C4-2B (cell line): ENCODE measurements at regions not wholly inside any gene's neighbourhood (a gene's known extent, or its start where the extent isn't known, plus 50 kb on each side); places are given as distances from the start of the nearest gene placed in this dataset.

Experiments
- H3K27ac ChIP-seq: fragments of 450-650 bp; 2 replicates; pipeline ENCODE4 v1.5.1; 2017
- ZFX ChIP-seq: fragments of 450-650 bp; IDR thresholded peaks from 2 replicates; pipeline ENCODE4 v1.6.1; 2017
- TF ChIP-seq, protein P1 (sequence below): fragments of 450-650 bp; conservative IDR thresholded peaks from 2 replicates; pipeline ENCODE4 v1.5.1; 2017; ENCODE audit warnings: mild to moderate bottlenecking

DNA sequence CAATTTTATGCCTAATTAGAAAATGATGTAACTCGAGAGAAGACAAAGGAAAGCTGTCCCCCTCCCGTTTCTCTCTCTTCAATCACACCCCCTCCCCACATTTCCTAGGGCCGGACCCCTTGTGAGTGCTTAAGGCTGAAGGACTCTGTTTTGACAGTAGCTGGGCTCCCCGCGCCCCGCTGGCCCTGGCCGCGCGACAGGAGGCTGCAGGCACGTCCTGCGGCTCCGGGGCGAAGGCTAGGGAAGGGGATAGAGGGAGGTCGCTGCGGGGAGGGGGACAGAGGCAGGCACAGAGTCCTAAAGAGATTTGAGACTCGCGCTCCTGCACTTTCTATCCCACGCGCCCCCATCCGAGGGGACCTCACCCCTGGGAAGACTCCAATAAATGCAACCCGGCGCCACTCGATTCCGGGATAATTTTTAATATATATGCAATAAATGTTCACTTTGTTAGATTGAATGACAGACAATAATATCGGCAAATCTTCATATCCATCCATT is 56.2 kb upstream of the TMEM33 start:
- no peak overlapping the region for H3K27ac ChIP-seq
- TF ChIP-seq, protein P1, sequence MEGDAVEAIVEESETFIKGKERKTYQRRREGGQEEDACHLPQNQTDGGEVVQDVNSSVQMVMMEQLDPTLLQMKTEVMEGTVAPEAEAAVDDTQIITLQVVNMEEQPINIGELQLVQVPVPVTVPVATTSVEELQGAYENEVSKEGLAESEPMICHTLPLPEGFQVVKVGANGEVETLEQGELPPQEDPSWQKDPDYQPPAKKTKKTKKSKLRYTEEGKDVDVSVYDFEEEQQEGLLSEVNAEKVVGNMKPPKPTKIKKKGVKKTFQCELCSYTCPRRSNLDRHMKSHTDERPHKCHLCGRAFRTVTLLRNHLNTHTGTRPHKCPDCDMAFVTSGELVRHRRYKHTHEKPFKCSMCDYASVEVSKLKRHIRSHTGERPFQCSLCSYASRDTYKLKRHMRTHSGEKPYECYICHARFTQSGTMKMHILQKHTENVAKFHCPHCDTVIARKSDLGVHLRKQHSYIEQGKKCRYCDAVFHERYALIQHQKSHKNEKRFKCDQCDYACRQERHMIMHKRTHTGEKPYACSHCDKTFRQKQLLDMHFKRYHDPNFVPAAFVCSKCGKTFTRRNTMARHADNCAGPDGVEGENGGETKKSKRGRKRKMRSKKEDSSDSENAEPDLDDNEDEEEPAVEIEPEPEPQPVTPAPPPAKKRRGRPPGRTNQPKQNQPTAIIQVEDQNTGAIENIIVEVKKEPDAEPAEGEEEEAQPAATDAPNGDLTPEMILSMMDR = no peak
- no peak for TF ChIP-seq ZFX

DNA sequence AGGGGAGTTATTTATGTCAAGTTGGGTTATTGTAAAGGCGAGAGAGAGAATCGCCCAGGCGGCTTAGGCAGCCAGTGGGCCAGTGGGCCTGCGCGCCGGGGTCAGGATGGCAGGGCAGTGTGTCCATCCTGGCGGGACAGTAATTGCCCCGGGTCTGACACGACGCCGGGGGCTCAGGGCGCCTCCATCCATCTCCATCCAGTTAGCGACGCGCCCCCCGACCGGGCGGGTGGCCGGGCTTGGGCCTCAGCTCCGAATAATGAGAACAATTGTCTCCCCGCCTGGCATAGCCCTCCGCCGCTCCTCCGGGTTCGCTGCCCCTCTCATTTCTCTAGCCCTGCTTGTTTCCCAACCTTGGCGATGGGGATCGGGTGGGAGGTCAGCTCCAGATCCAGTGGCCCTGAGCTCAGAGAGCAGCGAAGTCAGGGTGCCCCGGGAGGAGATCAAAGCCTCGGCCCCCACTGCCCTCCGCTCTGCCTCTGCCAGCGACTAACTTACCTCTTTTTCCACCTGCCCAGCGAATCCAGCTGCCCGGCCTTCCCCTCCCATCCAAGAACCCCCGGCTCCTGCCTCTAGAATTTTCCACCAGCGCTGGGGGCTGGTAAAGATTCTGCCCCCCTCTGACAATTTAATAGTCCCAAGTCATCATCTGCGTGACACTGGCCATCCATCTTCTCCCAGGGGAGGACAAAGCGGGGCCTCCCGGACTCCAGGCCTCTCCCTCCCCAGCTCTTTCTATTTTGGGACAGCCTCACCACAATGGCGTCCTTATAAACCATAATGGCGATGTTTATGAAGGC is 56.9 kb upstream of the TMEM33 start:
- TF ChIP-seq, protein P1 = no peak
- TF ChIP-seq ZFX = no peak
- H3K27ac ChIP-seq = no peak overlapping the region

DNA sequence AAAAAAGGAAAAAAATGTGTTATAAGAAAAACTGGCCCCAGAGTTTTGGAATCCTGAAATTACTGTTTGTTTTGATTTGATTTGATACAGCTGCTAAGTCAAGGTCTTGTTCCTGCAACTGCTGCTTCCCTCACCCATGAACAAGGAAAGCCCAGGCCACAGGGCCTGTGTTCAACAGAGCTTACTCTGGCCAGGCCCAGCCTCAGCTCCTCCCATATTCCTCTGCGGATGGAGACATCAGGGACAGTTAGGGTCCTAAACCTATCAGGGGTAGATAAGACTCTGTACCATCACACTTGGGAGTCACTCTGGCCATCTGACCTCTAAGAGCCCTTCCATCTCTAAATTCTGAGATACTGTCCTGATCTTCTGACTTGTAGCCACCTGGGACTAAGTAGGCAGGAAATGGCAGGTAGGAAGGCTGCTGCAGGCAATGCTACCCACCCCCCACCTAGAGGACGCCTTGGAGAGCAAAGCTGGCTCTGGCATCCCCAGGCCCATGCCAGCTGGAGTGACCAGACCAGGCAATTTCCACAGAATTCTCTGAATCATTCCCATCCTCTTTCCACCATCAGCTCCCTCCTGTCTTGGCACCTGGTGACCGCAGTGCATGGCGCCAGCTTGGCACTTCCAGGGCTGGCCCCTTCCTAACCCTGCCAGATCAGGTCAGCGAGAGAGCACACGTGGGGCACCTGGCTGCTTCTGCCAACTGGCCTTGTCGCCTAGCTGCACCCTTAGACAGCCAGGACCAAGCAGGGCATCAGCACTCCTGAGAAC is 58.0 kb upstream of the TMEM33 start:
- TF ChIP-seq, protein P1 = no peak
- TF ChIP-seq ZFX = no peak
- H3K27ac ChIP-seq = no peak overlapping the region

DNA sequence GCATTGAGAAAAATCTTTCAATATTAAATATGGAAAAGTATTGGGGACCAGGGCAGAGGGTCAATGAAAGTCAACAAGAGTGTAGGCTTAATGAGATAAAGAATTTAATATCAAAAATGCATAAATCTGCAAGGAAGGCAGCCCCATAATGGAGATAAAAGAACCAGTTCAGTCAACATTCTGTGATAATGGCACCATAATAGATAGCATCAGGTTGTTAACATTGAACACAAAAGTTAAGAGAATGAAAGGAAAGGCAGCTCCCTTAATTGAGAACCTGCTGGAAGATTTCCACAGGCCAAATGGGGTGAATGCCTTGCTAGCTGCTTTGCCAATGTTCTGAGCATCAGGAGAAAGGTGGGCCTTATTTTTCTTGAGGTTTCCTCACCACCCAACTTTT is 60.4 kb upstream of the TMEM33 start:
- no peak overlapping the region for H3K27ac ChIP-seq
- no peak for TF ChIP-seq ZFX
- TF ChIP-seq, protein P1 = no peak

DNA sequence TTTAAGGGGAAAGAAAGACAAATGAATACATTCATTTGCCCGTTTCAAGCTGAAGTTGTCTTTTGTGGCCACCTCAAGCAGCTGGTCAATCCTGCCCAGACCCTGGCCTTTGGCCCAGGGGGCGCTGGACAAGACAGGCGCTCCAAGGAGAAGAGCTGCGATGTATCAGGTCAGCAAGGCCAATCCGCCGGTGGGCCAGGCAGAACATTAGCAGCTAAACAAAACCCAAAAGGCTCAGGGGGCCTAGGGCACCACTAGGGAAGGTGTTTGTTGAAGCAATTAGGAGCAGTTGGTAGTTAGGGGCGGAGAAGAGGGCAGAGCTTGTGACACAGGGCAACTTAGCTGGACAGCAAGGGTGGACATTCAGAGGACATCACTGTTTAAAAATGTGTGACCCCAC is 60.8 kb upstream of the TMEM33 start:
- TF ChIP-seq ZFX = no peak
- TF ChIP-seq, protein P1 = no peak
- no peak overlapping the region for H3K27ac ChIP-seq

DNA sequence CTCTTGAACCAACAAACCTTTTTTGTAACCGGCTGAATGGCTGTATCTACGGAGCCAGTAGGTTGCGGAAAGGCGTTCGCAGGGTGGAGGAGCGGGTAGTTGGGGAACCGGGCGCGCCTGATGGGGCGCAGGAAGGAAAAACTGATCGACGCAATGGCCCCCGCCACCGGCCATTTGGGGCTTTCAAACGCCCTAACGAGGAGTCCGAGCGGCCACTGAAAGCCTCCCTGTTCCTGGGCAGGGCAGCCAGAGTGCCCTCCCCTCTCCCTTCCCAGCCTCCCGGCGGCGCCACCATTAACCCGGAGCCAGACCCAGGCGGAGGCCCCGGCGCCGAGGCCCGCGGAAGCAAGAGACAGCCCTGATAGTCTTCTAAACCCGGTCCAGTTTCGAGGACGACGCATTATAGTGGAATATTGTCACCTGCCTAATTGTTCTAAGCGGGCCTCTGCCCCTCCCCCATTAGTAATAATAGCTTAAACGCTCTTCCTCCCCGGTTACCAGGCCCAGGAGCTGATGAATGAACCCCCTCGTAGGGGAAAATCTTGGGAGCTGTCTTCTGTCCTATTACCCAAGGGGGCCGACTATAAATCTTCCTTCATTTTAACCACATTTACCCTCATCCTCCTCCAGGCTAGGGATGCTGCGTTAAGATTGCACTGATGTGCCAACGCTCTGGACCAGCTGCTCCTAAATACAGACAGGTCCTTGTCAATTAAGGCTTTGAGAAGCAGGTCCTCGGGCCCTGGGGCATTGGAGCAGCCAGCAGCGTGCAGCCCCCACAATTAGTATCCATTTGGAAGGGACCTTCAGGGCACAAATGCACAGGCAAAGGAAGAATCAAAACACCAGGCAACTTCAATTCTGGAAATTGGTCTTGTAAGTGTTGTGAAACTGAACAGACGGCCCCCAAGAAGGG is 61.6 kb upstream of the TMEM33 start:
- H3K27ac ChIP-seq = no peak overlapping the region

More for the DNA sequence above, 61.6 kb upstream of the TMEM33 start:
- TF ChIP-seq, protein P1 = no peak
- no peak for TF ChIP-seq ZFX
